ENCODE measurements at regions not wholly inside any gene's neighbourhood (a gene's known extent, or its start where the extent isn't known, plus 50 kb on each side); places are given as distances from the start of the nearest gene placed in this dataset.

GRCh38 chr10:128629111-128630096 is 503.2 kb upstream of the MKI67 start:
- no peak for DNase-seq

GRCh38 chr10:128630787-128631252 is 504.6 kb upstream of the MKI67 start:
- DNase-seq = no peak

- DNase-seq = no peak
These were observed 505.6 kb upstream of the MKI67 start for GRCh38 chr10:128631801-128632241.

DNA sequence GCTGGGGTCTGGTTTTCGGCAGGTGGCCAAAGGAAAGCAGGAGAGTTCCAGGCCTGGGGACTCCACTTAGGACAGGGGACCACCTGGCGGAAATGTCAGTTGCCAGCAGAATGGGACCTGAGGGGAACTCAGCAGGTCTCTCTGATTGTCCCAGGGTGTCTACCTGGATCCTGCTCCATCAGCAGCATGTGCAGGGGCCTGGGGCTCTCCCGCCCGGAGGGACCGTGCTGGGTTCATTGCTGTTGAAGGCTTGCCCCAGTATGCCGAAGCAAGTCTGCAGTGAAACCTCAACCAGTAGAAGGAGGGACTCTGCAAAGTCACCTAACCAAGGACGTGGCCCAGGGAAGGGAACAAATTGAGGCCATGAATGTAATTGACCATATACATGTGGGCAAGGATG is 506.5 kb upstream of the MKI67 start:
- DNase-seq = no peak

GRCh38 chr10:128633864-128634540 is 507.8 kb upstream of the MKI67 start:
- no peak for DNase-seq

DNA sequence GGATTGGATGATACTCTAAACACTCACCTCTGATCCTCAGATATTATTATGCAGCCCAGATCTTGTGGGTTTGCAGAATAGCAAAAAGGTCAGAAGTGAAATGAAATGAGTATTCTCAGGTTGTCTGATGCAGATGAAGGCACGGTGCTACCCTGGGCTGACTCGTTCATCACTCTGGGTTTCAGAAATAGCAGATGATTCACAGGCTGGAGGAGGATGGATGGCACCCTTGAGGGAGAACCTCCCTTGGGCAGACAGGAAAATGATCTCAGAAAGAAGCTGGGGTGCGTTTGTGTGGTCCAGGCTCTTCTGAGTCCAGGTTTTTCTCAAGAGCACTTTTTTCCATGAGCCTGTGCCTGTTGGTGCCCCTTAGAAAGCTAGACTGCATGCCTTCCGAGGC is 515.8 kb upstream of the MKI67 start:
- DNase-seq = no peak

- DNase-seq = no peak
These were observed 516.3 kb upstream of the MKI67 start for GRCh38 chr10:128642502-128642901.

DNA sequence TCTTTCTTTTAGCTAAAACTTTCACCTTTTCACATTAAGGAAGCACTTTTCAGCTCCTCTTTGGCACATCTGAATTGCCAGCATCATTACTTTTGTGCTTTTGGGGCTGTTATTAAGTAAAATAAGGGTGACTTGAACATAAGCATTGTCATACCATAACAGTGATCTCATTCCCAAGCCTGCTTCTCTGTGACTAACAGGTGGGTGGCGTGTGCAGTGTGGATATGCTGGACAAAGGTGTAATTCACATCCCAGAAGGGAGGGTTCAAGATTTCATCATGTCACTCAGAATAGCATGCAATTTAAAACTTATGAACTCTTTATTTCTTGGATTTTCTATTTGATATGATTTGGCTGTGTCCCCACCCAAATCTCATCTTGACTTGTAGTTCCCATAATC is 517.4 kb upstream of the MKI67 start:
- DNase-seq = no peak

GRCh38 chr10:128645486-128645885 is 519.3 kb upstream of the MKI67 start:
- no peak for DNase-seq

DNA sequence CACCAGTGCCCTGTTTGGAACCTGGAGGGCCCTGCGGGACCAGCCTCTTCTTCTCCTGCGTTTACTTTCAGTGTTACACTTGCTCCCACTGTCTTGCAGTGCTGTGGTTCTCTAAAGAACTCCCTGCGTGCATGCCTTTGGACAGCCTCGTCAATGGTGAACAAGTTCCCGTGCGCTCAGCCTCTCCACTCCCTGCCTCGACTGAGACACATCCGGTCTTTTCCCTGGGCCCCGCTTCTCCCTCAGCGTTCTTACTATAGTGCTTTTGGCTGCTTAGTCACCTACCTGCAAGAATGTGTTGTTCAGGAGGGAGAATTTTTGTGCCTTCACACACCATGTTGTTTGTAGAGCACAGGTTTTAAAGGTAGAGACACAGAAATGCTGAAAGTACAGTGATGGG is 520.7 kb upstream of the MKI67 start:
- DNase-seq = no peak

- DNase-seq = no peak
These were observed 531.3 kb upstream of the MKI67 start for GRCh38 chr10:128657548-128657947.

DNA sequence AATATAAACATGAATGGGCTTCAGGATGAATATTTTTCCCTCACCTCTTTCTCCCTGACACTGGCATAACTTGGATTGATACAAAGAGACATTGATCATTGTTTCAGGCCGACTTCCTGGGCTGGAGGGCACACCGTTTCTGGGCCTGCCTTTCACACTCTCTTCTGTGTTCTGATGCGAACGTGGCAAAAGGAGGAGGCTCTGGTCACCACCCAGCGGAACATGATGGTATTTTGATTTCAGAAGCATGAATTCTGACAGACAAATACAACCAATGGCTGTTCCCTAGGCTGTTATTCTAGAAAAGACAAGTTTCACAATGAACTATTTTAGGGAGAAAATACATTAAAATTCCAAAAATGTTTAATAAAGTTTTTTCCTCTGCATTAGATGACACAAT is 534.5 kb upstream of the MKI67 start:
- DNase-seq = no peak

GRCh38 chr10:128661404-128662197 is 535.4 kb upstream of the MKI67 start:
- DNase-seq = no peak

DNA sequence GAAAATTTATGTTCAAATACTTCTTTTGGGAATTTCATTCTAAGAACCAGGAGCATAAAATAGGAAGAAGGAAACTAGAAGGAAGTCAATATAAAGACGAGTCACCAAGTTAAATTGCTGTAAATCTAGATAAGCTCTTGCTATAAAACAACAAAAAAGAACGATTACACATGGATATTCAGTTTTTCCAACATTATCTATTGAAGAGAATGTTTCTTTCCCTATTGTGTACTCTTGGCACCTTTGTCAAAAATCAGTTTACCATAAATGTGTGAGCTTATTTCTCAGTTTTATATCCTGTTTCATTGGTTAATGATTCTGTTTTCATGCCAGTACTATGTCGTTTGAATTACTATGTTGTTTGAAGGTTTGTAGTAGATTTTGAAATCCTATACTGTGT is 536.3 kb upstream of the MKI67 start:
- no peak for DNase-seq

GRCh38 chr10:128664729-128665128 is 538.5 kb upstream of the MKI67 start:
- no peak for DNase-seq

DNA sequence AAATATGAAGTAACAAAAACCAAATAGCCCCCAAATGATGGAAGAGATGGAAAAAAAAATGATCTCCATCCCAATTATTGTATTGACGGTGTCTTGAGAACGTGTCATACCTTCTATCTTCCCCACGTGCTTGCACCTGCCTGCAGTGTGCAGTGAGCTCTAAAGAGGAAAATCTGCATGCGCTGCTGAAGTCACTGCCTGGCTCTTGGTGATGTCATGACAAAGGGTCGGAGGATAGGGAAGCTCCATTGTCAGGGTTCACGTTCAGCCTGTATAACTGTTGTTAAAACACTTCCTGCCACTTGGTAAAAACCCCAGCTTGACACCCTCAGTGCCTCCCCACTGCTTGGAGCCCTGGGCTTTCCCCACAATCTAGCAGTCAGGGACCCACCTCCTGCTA is 549.2 kb upstream of the MKI67 start:
- DNase-seq = no peak

GRCh38 chr10:128680116-128680515 is 553.9 kb upstream of the MKI67 start:
- no peak for DNase-seq

DNA sequence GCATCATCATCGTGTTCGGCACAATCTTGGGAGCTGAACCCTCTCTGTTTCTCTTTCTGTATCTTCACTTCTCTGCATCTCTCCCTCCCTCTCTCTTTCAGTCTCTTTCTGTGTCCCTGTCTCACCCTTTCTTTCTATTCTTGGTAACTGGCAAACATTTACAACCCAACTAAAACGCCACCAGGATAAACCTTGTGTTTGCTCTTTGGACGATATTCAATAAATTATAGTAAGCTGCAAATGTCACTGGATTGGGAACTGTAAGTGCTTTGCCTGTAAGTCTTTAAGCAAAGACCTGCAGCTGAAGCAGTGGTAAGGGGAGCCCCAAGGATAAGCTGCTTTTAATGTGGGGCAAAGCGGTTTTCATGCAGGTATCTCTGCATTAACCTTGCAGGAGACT is 558.0 kb upstream of the MKI67 start:
- no peak for DNase-seq

DNA sequence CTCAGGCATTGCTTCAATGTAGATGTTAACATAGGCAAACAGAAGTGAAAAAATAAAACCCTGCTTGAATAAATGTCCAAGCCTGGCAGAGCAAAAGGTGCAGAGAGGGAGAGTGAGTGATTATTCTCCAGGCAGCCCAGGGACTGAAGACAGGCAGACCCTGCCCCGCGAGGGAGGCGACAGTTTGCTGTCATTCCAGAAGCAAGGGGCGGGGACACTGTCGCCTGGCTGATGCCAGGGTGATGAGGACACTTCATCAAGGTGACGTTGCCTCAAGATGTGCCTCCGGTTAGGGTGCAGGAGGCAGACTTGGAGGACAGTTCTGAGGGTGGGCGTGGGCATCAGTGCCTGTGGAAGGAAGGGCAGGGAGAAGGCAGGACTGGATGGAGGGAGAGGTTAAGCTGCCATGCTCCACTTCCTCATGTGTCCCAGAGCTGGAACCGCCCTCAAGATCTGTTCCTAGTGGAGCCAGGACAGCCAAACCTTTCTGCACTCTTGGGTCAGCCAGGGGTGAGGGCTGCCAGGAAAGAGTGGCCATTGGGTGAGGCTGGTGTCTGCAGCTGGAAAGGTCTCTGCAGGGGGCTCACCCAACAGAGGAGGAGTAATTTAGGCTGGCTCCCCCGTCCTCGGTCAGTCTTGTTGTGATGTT is 560.5 kb upstream of the MKI67 start:
- DNase-seq = no peak

GRCh38 chr10:128687408-128687807 is 561.2 kb upstream of the MKI67 start:
- DNase-seq = no peak

GRCh38 chr10:128687927-128688549 is 561.8 kb upstream of the MKI67 start:
- DNase-seq = no peak

DNA sequence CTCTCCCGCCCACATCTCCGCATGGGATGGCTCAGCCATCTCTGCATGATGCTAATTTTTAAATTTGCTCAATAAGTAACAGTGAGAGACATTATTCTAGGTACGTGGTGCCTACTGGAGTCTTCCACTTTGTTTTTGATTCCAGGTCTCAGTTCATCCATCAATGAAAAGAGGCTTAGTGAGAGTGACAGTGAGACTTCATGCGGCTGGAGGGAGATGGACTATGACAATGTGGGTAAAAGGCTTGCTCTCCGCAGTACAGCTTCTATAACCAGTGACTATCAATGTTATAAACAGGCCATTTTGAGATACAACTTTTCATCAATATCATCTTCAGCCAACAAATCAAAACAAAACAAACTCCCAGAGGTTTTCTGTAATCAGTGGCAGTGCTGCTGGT is 563.4 kb upstream of the MKI67 start:
- DNase-seq = no peak
